GM21576 (cell line): ENCODE measurements at regions not wholly inside any gene's neighbourhood (a gene's known extent, or its start where the extent isn't known, plus 50 kb on each side); places are given as distances from the start of the nearest gene placed in this dataset.
"Not testable (repeated sequence)": the region's sequence is repeated elsewhere in the genome, so short reads cannot be mapped to it uniquely, and the experiment has no call there.

Experiments
- ATAC-seq: cut with Tn5 transposase; IDR thresholded peaks from one replicate; pipeline ENCODE4 v1.9.1; 2021; ENCODE audit warnings: mild to moderate bottlenecking, moderate library complexity; ENCODE audit not compliant: unreplicated experiment

DNA sequence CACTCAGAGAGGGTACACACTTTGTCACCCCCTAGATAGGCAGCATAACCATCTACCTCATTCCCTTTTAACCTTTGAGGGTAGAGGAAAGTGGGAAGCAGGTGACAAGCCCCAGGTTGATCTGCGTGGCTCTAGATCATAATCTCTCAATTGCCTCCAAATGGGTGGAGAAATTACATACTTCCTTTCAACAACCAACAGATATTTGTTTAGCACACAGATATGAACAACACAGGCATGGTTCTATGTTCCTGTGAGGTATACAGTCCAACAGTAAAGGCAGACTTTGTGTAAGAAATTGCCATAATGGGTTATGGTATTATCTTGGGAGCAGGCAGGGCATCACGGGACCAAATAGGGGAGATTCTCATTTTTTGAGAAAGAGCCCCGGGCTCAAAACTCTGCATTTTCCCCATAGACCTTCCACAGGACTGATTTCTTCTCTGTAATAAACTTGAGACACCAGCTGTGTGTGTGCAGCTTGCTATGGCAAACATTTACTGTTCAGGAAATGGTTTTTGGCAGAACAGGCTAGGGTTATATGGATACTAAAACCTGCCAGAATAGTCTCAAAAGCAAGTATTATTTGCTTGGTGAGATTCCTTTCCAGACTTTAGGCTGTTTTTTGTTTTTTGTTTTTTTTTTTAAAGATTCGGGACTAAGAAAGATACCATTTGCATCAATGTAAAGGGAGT lies 126.2 kb downstream of the CD164 start:
- ATAC-seq: no peak

DNA sequence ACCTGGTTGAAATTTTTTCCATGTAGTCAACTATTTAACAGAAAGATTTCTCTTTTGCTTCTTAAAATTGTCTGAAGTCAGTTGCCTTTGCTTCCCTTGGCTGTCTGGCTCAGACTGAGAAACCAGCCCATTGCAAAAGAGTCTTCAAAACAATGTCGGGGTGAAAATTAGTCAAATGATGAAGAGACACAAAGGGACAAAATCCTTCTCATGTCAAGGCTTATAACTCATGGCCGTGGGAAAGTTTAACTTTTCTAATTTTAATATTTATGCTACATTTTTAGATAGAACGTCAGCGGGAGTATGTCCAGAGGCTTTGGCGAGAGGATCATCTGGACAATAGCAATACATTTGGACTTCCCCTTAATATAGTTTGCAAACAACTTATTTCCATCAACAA lies 127.2 kb downstream of the CD164 start:
- no peak for ATAC-seq

- ATAC-seq: no peak
These were observed 128.9 kb downstream of the CD164 start for GRCh38 chr6:109253366-109253765.

DNA sequence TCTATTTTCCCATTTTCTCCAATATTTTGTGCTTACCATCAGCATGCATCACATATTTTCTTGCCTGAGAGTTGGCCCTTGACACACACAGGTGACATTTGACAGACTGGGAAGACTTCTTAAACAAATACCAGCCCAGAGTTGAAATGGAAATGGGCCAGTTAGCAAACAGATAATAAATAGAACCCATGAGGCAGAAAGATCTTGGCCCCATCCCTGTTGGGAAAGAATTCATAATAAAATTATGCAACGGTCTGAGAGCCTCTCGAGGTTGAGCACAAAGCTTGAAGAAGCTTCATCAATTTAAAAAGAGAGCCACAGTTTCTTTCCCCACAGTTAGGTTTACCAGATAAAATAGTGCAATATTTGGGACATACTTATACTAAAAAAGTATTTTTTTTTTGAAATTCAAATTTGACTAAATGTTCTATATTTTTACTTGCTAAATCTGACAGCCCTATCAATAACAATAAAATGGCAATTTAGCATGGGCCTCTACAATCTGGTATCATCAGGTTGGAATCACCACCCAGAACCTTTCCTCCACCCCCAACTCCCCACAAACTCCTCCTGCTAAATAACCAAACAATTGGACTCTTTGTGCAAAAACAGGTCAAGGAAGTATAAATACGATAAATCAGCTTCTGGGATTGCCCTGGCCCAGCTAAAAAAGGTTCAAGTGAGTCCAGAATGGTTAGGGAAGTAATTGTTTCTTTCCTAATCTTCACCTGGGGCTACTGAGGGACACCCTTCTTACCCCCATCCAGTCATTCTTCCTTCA lies 129.8 kb downstream of the CD164 start:
- ATAC-seq: no peak

- no peak for ATAC-seq
These were observed 130.4 kb downstream of the CD164 start for GRCh38 chr6:109251839-109252238.

GRCh38 chr6:109250544-109251156 lies 131.6 kb downstream of the CD164 start:
- not testable (repeated sequence) for ATAC-seq

- no peak for ATAC-seq
These were observed 138.1 kb downstream of the CD164 start for GRCh38 chr6:109243863-109244825.

DNA sequence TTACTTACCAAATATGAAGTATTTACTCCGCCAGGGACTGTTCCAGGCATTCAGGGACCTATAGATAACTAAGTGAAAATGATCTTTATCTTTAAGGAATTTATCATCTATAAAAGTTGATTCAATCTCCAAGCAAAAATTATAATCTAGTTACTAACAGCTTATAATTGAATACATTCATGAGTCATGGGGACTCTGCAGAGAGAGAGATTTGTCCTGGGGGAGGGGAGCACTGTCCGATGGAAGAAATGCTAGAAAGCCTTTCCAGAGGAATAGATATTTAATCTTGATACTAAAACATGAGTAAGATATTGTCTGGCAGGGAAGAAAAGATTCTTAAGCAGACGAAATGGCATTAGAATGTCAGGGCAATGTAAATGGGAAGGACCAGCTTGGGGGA lies 139.3 kb downstream of the CD164 start:
- ATAC-seq: no peak

- no peak for ATAC-seq
These were observed 140.2 kb downstream of the CD164 start for GRCh38 chr6:109242029-109242428.

DNA sequence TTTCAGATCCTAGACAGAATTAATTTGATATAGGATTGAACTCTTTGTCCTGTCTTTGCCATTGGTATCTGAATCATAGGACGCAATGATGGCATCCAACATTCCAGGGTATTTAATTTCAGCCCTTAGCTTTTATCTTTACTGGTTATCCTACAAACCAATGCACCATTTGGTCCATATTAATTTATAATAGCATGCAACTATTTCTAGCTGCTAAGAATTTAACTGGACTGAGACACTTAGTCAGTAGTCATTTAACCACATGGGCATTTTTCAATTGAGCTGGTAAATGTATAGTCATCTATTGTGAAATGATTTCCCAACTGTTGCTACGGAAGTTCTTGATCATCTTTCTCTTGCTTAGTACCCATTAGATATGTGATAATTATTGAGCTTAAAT lies 141.1 kb downstream of the CD164 start:
- ATAC-seq: no peak

GRCh38 chr6:109240370-109241084 lies 141.7 kb downstream of the CD164 start:
- no peak for ATAC-seq

- ATAC-seq: no peak
These were observed 142.5 kb downstream of the CD164 start for GRCh38 chr6:109239651-109240321.

DNA sequence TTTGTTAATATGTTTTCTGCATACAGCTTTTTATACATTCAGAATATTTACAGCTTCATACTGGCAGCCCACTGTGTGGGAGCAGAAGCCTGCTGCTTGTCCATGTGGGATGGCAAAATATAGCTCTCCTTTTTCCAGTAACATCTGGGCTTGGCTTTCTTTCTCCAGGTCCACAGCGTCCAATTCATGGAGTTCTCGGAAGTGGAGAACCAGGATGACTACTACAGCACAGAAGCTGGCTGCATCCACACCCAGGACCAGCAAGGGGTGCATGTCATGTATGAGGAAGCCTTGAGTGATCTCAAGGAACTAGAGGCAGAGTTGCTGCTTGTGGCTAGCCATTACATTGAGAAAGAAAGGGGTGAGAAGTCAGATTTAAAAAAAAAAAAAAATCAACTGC lies 143.1 kb downstream of the CD164 start:
- no peak for ATAC-seq

- no peak for ATAC-seq
These were observed 143.1 kb downstream of the CEP57L1 start for GRCh38 chr6:109238396-109238795.

DNA sequence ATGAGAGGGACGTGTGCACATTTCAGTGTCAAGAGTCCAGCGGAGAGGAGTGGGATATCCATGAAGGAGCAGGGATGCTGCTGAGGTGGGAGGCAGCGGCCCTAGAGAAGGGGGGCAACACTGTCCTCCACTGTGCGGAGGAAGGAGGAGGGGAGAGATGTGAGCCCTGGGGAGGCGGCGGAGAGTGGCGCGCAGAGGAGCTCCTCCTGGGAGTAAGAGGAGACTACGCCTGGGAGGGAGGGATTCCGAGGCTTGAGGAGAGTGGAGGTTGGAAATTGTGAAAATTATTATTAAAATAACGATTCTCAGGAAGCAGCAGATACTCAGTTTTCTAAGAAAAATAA lies 142.7 kb downstream of the CEP57L1 start:
- ATAC-seq: no peak

- no peak for ATAC-seq
These were observed 142.0 kb downstream of the CEP57L1 start for GRCh38 chr6:109237077-109237985.

GRCh38 chr6:109236115-109237076 lies 141.1 kb downstream of the CEP57L1 start:
- peak; percentile 71 for ATAC-seq
